Esophagus squamous epithelium (tissue), 5 donors: ENCODE measurements at regions not wholly inside any gene's neighbourhood (a gene's known extent, or its start where the extent isn't known, plus 50 kb on each side); places are given as distances from the start of the nearest gene placed in this dataset.
"Not testable (repeated sequence)": the region's sequence is repeated elsewhere in the genome, so short reads cannot be mapped to it uniquely, and the experiment has no call there.

ENCODE experiments used
- DNase-seq: peaks from one replicate; lab custom pipeline; 2025; lab: John Stamatoyannopoulos, UW
- H3K27ac ChIP-seq, 4 donors: fragments of 200-600 bp; sonication (generic); one replicate each; pipeline ENCODE4 v1.5.1; 2016 to 2019; ENCODE audit warnings: mild to moderate bottlenecking in 1 of 4
- H3K27me3 ChIP-seq, 4 donors: fragments of 200-600 bp; sonication (generic); 1 replicate in 3 of 4; 2 replicates in 1 of 4; pipeline versions ENCODE4 v1.5.1 to v1.6.0; 2017 to 2021; ENCODE audit warnings: antibody characterized with exemption in 1 of 4
- H3K36me3 ChIP-seq, 3 donors: fragments of 200-600 bp; sonication (generic); one replicate each; pipeline ENCODE4 v1.5.1; 2016 to 2019
- H3K4me1 ChIP-seq, 3 donors: fragments of 200-600 bp; sonication (generic); one replicate each; pipeline ENCODE4 v1.5.1; 2017 to 2019
- H3K4me3 ChIP-seq, 4 donors: fragments of 200-600 bp; sonication (generic); 1 replicate in 3 of 4; 2 replicates in 1 of 4; pipeline ENCODE4 v1.5.1; 2016 to 2019; ENCODE audit warnings: mild to moderate bottlenecking in 2 of 4, moderate library complexity in 1 of 4
- H3K9me3 ChIP-seq, 3 donors: fragments of 200-600 bp; sonication (generic); one replicate each; pipeline ENCODE4 v1.5.1; 2016 to 2019
- CTCF ChIP-seq, 6 experiments: fragments of 450-650 bp in 4 of 6; fragments of 200-600 bp in 2 of 6; sonication (generic) in 2 of 6; IDR thresholded peaks; one replicate each; pipeline ENCODE4 v1.5.1; 2016 to 2019; ENCODE audit warnings: antibody characterized with exemption in 6 of 6, mild to moderate bottlenecking in 4 of 6, moderate library complexity in 4 of 6
- POLR2A ChIP-seq, 4 donors: fragments of 450-650 bp; IDR thresholded peaks; one replicate each; pipeline ENCODE4 v1.6.1; 2017; ENCODE audit warnings: antibody characterized with exemption in 4 of 4, mild to moderate bottlenecking in 4 of 4, moderate library complexity in 3 of 4
- WGBS, 2 donors: methylation state at CpG; one replicate each; pipeline ENCODE4 v1.1.5; 2018; 5-methylcytosine and 5-hydroxymethylcytosine counted together
- intact Hi-C: fragments of 100-400 bp; cut with DNase I; formaldehyde crosslinking; loops from one replicate; pipeline ENCODE4 v1.15.0; 2022
- donor health status: DM: yes; HTN: yes; CAD: no.

GRCh38 chr4:89493367-89493766, 185.8 kb upstream of the GPRIN3 start:
- no peak for TF ChIP-seq POLR2A (IDR thresholded peaks at IDR 0.05)
- TF ChIP-seq CTCF (IDR thresholded peaks at IDR 0.05) = no peak
- Histone ChIP-seq H3K4me3 (no peak overlapping the region), H3K9me3 (no peaks in the 10 kb centered on the region), H3K27me3 (no peaks in the 10 kb centered on the region), H3K4me1 (no peaks in the 10 kb centered on the region), H3K36me3 (no peaks in the 10 kb centered on the region), H3K27ac (peak overlapping the region in 1 of 4 donors; percentile 19)
- DNase-seq = no peak
- intact Hi-C loops = no loop called here
- 87% methylated on average over 3 of the region's 3 CpGs for WGBS, 2 donors

GRCh38 chr4:89492581-89493071, 185.0 kb upstream of the GPRIN3 start:
- Histone ChIP-seq H3K36me3 (no peaks in the 10 kb centered on the region), H3K27me3 (no peaks in the 10 kb centered on the region), H3K4me1 (no peaks in the 10 kb centered on the region), H3K27ac (peak overlapping the region in 1 of 4 donors; percentile 19), H3K9me3 (no peaks in the 10 kb centered on the region), H3K4me3 (no peak overlapping the region)
- WGBS, 2 donors = 54 to 60% methylated on average over 4 of the region's 4 CpGs
- DNase-seq = no peak
- no peak for TF ChIP-seq CTCF (IDR thresholded peaks at IDR 0.05)
- TF ChIP-seq POLR2A (IDR thresholded peaks at IDR 0.05) = no peak
- intact Hi-C loops = no loop called here

- WGBS, 2 donors = 47 to 56% methylated on average over 3 of the region's 3 CpGs
- Histone ChIP-seq H3K36me3 (no peaks in the 10 kb centered on the region), H3K27me3 (no peaks in the 10 kb centered on the region), H3K27ac (no peak overlapping the region), H3K4me3 (no peak overlapping the region), H3K4me1 (no peaks in the 10 kb centered on the region), H3K9me3 (no peaks in the 10 kb centered on the region)
- no peak for TF ChIP-seq POLR2A (IDR thresholded peaks at IDR 0.05)
- TF ChIP-seq CTCF (IDR thresholded peaks at IDR 0.05) = no peak
- intact Hi-C loops = no loop called here
- DNase-seq = no peak
Measured at GRCh38 chr4:89491761-89492160, 184.2 kb upstream of the GPRIN3 start.

- H3K27me3 ChIP-seq, H3K27ac ChIP-seq, H3K36me3 ChIP-seq, intact Hi-C loops, H3K4me3 ChIP-seq, H3K4me1 ChIP-seq, DNase-seq, H3K9me3 ChIP-seq: not testable (repeated sequence)
- WGBS, 2 donors = no CpG with 5 or more reads among the region's 35 CpGs
Measured at GRCh38 chr4:89489921-89490431, 182.4 kb upstream of the GPRIN3 start.

- H3K9me3 ChIP-seq = no peaks in the 10 kb centered on the region
- no peaks in the 10 kb centered on the region for H3K36me3 ChIP-seq
- H3K27me3 ChIP-seq = no peaks in the 10 kb centered on the region
- TF ChIP-seq CTCF (IDR thresholded peaks at IDR 0.05) (no peak), POLR2A (IDR thresholded peaks at IDR 0.05) (no peak)
- no peaks in the 10 kb centered on the region for H3K4me1 ChIP-seq
- no peak overlapping the region for H3K4me3 ChIP-seq
- intact Hi-C loops = no loop called here
- DNase-seq = no peak
- WGBS, 2 donors = 61 to 70% methylated on average over 9 to 10 of the region's 13 CpGs
- no peak overlapping the region for H3K27ac ChIP-seq
Measured at GRCh38 chr4:89489338-89489771, 181.8 kb upstream of the GPRIN3 start.

- H3K27me3 ChIP-seq = no peaks in the 10 kb centered on the region
- H3K36me3 ChIP-seq = no peaks in the 10 kb centered on the region
- no peak overlapping the region for H3K4me3 ChIP-seq
- TF ChIP-seq POLR2A (IDR thresholded peaks at IDR 0.05) = no peak
- TF ChIP-seq CTCF (IDR thresholded peaks at IDR 0.05) = no peak
- H3K27ac ChIP-seq = no peak overlapping the region
- intact Hi-C loops = no loop called here
- DNase-seq = no peak
- no peaks in the 10 kb centered on the region for H3K9me3 ChIP-seq
- no peaks in the 10 kb centered on the region for H3K4me1 ChIP-seq
- 76 to 82% methylated on average over 3 of the region's 3 CpGs for WGBS, 2 donors
Measured at GRCh38 chr4:89488736-89489135, 181.1 kb upstream of the GPRIN3 start.
